ENCODE measurements at regions not wholly inside any gene's neighbourhood (a gene's known extent, or its start where the extent isn't known, plus 50 kb on each side); places are given as distances from the start of the nearest gene placed in this dataset.

- TF ChIP-seq CTCF (IDR thresholded peaks at IDR 0.05; ENCODE audit: low read depth, low read length, poor library complexity, severe bottlenecking): no peak
- no peak for TF ChIP-seq EZH2phosphoT487 (IDR thresholded peaks at IDR 0.05; ENCODE audit: borderline replicate concordance, low read length)
Observed at GRCh38 chr3:182726258-182727142, 66.8 kb upstream of the ATP11B start.
